ENCODE measurements at regions not wholly inside any gene's neighbourhood (a gene's known extent, or its start where the extent isn't known, plus 50 kb on each side); places are given as distances from the start of the nearest gene placed in this dataset.
"Not testable (repeated sequence)": the region's sequence is repeated elsewhere in the genome, so short reads cannot be mapped to it uniquely, and the experiment has no call there.

DNA sequence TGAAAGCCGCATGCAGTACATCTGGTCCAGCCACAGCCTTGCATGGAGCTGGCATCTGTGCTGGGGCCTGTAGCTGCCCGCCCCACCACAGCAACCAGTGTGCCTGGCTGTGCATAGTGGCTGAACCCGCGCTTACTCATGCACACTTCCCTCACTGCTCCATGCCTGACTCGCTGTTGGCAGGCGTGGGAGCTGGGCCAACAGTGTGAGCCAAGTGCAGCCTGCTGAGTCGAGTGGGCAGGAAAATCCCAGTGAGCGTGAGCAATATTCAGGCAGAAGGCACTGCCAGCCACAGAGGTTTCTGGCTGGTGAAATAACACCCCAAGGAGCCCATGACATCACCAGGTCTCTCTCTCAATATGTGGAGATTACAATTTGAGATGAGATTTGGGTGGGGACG, 1674.1 kb upstream of the TMEFF2 start:
- H3K27ac Mint-ChIP-seq = no peak overlapping the region
- DNase-seq = no peak
- no peaks in the 10 kb centered on the region for H3K4me1 Mint-ChIP-seq
- H3K36me3 Mint-ChIP-seq = no peaks in the 10 kb centered on the region
- H3K9me3 Mint-ChIP-seq = peaks cover 0 to 26% (median 8%) of the 10 kb centered on the region in 6 donors
- no peak overlapping the region for H3K4me3 Mint-ChIP-seq
- H3K27me3 Mint-ChIP-seq (ENCODE audit: low read depth in 3 of 3) = peaks cover 0 to 2% (median 0%) of the 10 kb centered on the region in 3 donors

DNA sequence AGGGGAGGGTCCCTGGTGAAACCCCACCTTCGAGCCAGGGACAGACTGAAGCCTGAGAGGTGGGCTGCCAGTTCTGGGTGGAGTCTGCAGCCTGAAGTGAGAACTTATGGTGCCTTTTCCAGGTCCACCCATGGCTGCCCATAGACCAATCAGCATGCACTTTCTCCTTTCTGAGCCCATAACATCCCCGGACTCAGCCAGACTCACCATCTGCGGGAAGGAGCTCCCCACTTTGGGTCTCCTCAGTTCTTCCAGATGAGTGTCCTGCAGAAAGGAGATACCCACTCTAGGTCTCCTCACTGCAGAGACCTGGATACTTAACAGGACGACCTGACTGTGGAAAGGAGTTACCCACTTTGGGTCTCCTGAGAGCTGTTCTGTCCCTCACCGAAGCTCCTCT, 1673.4 kb upstream of the TMEFF2 start:
- no peak for DNase-seq
- H3K27me3 Mint-ChIP-seq (ENCODE audit: low read depth in 3 of 3) = peaks cover 0 to 2% (median 0%) of the 10 kb centered on the region in 3 donors
- H3K4me3 Mint-ChIP-seq = no peak overlapping the region
- no peaks in the 10 kb centered on the region for H3K36me3 Mint-ChIP-seq
- no peak overlapping the region for H3K27ac Mint-ChIP-seq
- H3K9me3 Mint-ChIP-seq = peaks cover 0 to 26% (median 6%) of the 10 kb centered on the region in 6 donors
- no peaks in the 10 kb centered on the region for H3K4me1 Mint-ChIP-seq

DNA sequence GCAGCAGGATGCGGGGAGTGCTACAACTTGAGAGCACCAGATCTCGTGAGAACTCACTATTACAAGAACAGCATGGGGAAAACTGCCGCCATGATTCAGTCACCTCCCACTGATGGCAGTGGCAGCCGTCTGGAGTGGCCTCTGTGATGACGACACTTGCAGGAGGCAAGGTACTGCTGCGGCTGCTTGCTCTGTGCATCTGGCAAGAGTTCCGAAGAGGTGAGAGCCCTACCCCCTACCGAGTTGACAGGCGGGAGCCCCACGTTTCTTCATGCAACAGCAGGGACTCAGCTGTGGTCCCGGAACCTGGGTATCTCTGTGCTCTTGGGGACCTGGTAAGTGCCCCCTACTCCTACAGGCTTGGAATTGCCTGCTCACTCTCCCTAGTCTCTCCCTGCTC, 1672.7 kb upstream of the TMEFF2 start:
- Mint-ChIP-seq H3K27me3 (ENCODE audit: low read depth in 3 of 3) (peaks cover 0 to 2% (median 0%) of the 10 kb centered on the region in 3 donors), H3K27ac (no peak overlapping the region), H3K4me1 (no peaks in the 10 kb centered on the region), H3K9me3 (peaks cover 0 to 26% (median 6%) of the 10 kb centered on the region in 6 donors), H3K4me3 (no peak overlapping the region), H3K36me3 (no peaks in the 10 kb centered on the region)
- no peak for DNase-seq

DNA sequence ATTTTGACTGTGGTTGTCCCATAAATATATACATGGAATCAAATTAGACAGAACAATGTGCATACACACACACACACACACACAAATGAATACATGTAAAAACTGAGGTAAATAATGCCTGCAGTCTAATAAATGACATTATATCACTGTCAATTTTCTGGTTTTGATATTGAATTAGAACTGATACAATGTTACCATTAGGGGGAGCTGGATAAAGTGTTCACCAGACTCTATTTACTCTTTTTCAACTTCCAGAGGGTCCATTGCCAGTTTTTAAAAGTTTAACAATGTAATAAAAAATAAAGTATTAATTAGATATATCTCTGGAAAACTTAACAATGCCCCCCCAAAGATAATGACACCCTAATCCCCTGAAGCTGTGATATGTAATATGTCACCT, 1666.8 kb upstream of the TMEFF2 start:
- H3K4me1 Mint-ChIP-seq = no peaks in the 10 kb centered on the region
- DNase-seq = no peak
- peaks cover 0 to 6% (median 4%) of the 10 kb centered on the region in 6 donors for H3K9me3 Mint-ChIP-seq
- H3K36me3 Mint-ChIP-seq = no peaks in the 10 kb centered on the region
- H3K4me3 Mint-ChIP-seq = no peak overlapping the region
- H3K27ac Mint-ChIP-seq = no peak overlapping the region
- no peaks in the 10 kb centered on the region for H3K27me3 Mint-ChIP-seq (ENCODE audit: low read depth in 3 of 3)

DNA sequence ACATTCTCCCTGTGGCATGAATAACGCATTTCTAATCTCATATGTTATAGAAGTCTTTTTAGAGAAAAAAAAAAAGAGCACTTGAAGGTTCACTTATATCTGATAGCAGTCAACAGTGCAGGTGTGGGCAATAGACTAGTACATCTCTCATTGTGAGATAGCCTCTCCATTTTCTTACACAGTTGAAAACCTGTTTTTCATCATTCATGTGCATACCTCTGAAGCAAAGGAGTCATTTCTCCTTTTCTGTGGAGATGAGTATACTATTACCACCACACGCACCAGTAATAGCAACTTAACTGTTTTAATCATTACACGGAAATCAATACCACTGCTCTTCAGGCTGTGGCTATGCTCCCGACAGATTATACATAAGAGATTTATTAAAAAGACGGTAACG, 1653.3 kb upstream of the TMEFF2 start:
- no peak for DNase-seq
- Mint-ChIP-seq H3K4me1 (no peaks in the 10 kb centered on the region), H3K4me3 (no peak overlapping the region), H3K9me3 (peaks cover 5 to 20% (median 12%) of the 10 kb centered on the region in 6 donors), H3K36me3 (no peaks in the 10 kb centered on the region), H3K27me3 (ENCODE audit: low read depth in 3 of 3) (peaks cover 0 to 2% (median 0%) of the 10 kb centered on the region in 3 donors), H3K27ac (no peak overlapping the region)

DNA sequence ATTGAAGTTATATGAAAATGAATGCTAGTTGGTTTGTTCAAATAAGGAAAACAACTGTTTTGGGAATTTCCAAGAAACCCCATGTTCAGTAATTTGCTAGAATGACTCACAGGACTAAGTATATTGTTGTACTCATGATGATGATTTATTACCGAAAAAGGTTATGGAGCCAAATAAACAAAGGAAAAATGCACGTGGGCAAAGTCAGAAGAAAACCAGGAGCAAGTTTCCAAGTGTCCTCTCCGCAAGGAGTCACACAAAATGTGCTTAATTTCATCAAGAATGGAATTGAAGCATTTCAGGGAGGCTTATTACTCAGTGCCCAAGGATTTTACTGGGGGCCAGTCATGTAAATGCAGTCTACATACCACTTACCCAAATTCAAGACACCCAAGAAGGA, 1652.4 kb upstream of the TMEFF2 start:
- H3K4me1 Mint-ChIP-seq = no peaks in the 10 kb centered on the region
- peaks cover 0 to 2% (median 0%) of the 10 kb centered on the region in 3 donors for H3K27me3 Mint-ChIP-seq (ENCODE audit: low read depth in 3 of 3)
- no peak overlapping the region for H3K4me3 Mint-ChIP-seq
- H3K9me3 Mint-ChIP-seq = peaks cover 5 to 20% (median 12%) of the 10 kb centered on the region in 6 donors
- DNase-seq = no peak
- no peaks in the 10 kb centered on the region for H3K36me3 Mint-ChIP-seq
- H3K27ac Mint-ChIP-seq = no peak overlapping the region

DNA sequence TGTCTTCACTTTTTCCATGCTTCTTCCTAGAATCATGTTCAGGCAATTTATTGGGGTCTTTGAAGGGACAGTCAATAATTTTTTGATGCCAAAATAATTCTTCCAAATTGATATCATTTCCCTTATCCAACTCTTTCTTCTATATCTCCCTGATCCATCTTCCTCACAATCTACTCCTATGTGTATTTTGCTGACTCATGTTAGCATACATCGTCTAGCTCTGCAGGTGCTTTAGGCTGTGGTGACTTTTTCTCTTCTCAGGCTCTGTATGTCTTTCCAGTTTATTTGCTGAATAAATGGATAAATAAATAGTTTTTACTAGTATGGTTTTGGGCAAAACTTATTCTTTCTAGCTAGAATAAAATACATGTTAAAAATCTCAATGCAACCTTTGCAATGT, 1650.9 kb upstream of the TMEFF2 start:
- Mint-ChIP-seq H3K27me3 (ENCODE audit: low read depth in 3 of 3) (peaks cover 0 to 2% (median 0%) of the 10 kb centered on the region in 3 donors), H3K9me3 (peaks cover 5 to 19% (median 11%) of the 10 kb centered on the region in 6 donors), H3K4me1 (no peaks in the 10 kb centered on the region), H3K4me3 (no peak overlapping the region), H3K36me3 (no peaks in the 10 kb centered on the region), H3K27ac (no peak overlapping the region)
- DNase-seq = no peak

DNA sequence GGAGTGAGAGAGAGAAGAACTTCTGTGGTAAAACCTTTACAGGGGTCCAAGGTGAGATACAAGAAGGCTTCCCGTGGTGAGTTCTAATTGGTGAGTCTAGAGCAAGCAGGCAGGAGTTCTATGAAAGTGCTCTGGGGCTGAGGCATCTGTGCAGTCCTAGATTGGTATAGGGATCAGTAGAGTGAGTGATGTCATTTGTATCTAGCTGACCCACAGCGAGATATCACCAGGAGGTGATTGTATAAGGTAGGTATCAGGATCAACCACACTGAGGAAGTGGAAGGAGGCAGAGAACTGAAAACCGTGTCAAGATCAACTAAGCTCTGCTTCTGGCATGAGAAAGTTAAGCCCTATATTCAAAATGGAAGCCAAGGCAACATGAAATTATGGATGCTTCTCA, 1648.9 kb upstream of the TMEFF2 start:
- H3K27me3 Mint-ChIP-seq (ENCODE audit: low read depth in 3 of 3) = peaks cover 0 to 2% (median 0%) of the 10 kb centered on the region in 3 donors
- peaks cover 3 to 19% (median 9%) of the 10 kb centered on the region in 6 donors for H3K9me3 Mint-ChIP-seq
- H3K4me1 Mint-ChIP-seq = no peaks in the 10 kb centered on the region
- no peaks in the 10 kb centered on the region for H3K36me3 Mint-ChIP-seq
- no peak overlapping the region for H3K27ac Mint-ChIP-seq
- no peak overlapping the region for H3K4me3 Mint-ChIP-seq
- no peak for DNase-seq

DNA sequence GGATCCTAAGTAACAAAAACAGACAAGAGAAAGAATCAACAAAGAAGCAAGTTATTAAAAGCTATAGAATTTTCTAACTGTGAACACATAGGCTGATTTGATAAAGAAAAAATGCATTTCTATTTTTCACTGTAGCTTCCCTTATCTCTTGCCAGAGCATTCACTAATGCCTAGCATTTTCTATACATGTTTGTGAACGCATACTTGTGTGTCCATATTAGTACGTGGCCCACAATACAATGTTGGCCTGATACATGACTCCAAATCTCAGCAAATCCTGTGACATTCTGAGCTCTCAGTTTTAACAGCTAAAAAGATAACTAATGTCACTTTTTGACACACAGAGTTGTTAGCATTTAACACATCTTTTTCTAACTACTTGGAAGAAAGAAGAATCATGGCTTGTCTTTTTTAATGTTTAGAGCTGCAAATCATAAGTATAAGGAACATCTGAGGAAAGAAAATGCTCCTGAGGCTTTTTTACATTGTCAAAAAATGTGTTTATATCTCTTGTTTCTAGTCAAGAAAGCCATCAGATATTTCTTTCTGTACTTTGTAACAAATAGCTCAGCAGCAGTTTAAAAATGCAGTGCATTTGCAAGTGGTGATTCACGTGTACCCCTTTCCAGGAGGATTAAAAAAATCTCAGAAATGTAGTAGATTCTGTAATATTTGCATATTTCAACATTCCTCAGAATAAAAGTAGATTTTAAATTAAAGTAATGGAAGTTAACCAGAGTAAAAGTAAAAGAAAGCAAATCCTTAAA, 1646.8 kb upstream of the TMEFF2 start:
- Mint-ChIP-seq H3K27ac (no peak overlapping the region), H3K27me3 (ENCODE audit: low read depth in 3 of 3) (no peaks in the 10 kb centered on the region), H3K36me3 (no peaks in the 10 kb centered on the region), H3K4me3 (no peak overlapping the region), H3K4me1 (no peaks in the 10 kb centered on the region), H3K9me3 (peaks cover 2 to 17% (median 7%) of the 10 kb centered on the region in 6 donors)
- DNase-seq = no peak

DNA sequence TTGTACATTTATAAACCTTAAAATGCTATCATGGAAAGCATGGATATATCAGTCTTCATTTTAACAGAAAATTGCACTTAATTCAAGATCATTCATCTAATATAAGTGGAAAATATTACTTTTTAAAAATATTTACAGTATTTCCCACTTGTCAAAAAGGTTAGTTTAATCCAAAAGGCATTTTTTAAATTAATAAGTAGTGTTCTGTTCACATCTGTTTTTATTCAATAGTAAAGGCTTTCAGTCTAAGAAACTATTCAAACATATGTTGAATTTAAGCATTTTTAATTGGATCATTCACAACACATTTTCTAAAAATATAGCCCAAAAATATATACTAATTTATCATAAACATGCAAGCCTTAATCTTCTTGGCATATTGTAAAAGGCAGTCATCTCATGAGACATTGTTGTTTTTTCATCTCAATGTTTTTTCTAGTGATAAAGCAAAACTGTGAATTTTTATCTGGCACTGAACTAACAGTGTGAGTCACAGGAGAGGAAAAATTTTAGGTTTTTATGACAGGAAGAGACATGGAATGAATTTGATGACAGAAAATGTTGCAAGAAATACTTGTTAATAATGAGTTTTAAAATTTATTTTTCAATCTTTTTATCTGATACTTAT, 1642.5 kb upstream of the TMEFF2 start:
- Mint-ChIP-seq H3K27me3 (ENCODE audit: low read depth in 3 of 3) (no peaks in the 10 kb centered on the region), H3K9me3 (peaks cover 0 to 10% (median 5%) of the 10 kb centered on the region in 6 donors), H3K4me3 (no peak overlapping the region), H3K4me1 (no peaks in the 10 kb centered on the region), H3K36me3 (peaks cover 0 to 4% (median 0%) of the 10 kb centered on the region in 3 donors), H3K27ac (no peak overlapping the region)
- DNase-seq = no peak

DNA sequence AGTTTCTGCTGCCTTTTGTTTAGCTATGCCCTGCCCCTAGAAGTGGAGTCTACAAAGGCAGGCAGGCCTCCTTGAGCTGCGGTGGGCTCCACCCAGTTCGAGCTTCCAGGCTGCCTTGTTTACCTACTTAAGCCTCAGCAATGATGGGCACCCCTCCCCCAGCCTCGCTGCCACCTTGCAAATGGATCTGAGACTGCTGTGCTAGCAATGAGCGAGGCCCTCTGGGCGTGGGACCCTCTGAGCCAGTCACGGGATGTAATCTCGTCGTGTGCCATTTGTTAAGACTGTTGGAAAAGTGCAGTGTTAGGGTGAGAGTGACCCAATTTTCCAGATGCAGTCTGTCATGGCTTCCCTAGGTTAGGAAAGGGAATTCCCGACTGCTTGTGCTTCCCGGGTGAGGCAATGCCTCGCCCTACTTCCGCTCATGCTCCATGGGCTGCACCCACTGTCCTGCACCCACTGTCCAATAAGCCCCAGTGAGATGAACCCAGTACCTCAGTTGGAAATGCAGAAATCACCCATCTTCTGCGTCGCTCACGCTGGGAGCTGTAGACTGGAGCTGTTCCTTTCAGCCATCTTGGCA, 1641.8 kb upstream of the TMEFF2 start:
- not testable (repeated sequence) for DNase-seq; H3K27me3 Mint-ChIP-seq (ENCODE audit: low read depth in 3 of 3); H3K4me3 Mint-ChIP-seq; H3K4me1 Mint-ChIP-seq; H3K27ac Mint-ChIP-seq; H3K36me3 Mint-ChIP-seq
- H3K9me3 Mint-ChIP-seq = peaks cover 0 to 10% (median 5%) of the 10 kb centered on the region in 6 donors

DNA sequence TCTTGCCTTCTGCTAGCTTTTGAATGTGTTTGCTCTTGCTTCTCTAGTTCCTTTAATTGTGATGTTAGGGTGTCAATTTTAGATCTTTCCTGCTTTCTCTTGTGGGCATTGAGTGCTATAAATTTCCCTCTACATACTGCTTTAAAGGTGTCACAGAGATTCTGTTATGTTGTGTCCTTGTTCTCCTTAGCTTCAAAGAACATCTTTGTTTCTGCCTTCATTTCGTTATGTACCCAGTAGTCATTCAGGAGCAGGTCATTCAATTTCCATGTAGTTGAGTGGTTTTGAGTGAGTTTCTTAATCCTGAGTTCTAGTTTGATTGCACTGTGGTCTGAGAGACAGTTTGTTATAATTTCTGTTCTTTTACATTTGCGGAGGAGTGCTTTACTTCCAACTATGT, 1639.2 kb upstream of the TMEFF2 start:
- H3K4me3 Mint-ChIP-seq; H3K36me3 Mint-ChIP-seq; H3K4me1 Mint-ChIP-seq; H3K27me3 Mint-ChIP-seq (ENCODE audit: low read depth in 3 of 3); H3K27ac Mint-ChIP-seq; DNase-seq: not testable (repeated sequence)
- H3K9me3 Mint-ChIP-seq = peaks cover 0 to 10% (median 4%) of the 10 kb centered on the region in 6 donors

DNA sequence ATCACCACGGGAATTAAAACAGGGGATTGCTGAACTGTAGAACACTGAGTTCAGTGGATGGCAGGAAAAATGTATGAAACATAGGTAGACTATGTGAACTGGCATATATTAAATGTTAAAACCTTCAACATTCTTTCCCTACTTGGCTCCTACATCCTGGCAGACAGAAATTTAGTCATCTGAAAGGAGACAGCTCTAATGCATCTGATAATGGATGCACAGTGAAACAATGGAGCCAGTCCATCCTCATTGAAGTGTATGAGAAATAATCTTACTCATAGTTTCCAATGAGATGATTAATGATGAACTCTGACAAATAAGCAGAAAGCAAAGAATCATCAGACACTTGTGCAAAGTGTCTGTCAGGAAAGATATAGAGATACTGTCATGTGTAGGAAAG, 1629.7 kb upstream of the TMEFF2 start:
- DNase-seq = no peak
- Mint-ChIP-seq H3K36me3 (no peaks in the 10 kb centered on the region), H3K4me3 (no peak overlapping the region), H3K9me3 (peaks cover 0 to 12% (median 2%) of the 10 kb centered on the region in 6 donors), H3K4me1 (no peaks in the 10 kb centered on the region), H3K27me3 (ENCODE audit: low read depth in 3 of 3) (no peaks in the 10 kb centered on the region), H3K27ac (no peak overlapping the region)

DNA sequence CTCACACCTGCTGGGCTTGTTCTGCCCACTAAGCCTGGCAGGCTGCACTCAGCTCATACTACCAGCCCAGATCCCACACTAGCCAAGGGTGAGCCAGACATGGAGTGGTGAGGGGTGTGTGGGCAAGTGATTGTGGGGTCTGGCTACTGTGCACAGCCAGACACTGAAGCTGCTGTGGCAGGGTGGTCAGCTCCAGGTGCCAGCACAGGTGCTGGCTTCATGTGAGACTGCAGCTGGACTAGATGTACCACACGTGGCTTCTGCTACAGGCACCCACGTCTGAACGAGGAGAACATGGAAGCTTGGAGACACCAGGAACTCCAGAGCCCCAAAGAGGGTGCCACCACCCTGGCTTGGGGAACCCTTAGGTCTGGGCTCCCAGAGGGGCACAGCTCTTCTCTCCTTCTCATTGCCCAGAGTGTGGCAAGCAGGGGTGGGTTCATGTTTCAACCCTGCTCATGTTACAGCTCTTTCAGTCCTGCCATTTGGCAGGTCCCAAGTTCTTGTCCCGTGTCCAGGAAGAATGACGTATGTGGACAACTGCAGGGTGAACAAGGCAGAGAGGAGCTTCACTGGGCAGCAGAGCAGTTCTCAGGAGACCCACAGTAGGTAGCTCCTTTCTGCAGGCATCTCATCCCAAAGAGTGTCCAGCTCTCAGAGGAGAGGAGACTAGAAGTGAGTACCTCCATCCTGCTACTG, 1624.2 kb upstream of the TMEFF2 start:
- no peak for DNase-seq
- no peak overlapping the region for H3K27ac Mint-ChIP-seq
- H3K36me3 Mint-ChIP-seq = no peaks in the 10 kb centered on the region
- peaks cover 0 to 16% (median 4%) of the 10 kb centered on the region in 6 donors for H3K9me3 Mint-ChIP-seq
- H3K4me3 Mint-ChIP-seq = no peak overlapping the region
- no peaks in the 10 kb centered on the region for H3K4me1 Mint-ChIP-seq
- H3K27me3 Mint-ChIP-seq (ENCODE audit: low read depth in 3 of 3) = peaks cover 0 to 3% (median 1%) of the 10 kb centered on the region in 3 donors

Data from immature natural killer cell (primary cell).